Gastroesophageal sphincter (tissue), 4 donors: ENCODE measurements at regions not wholly inside any gene's neighbourhood (a gene's known extent, or its start where the extent isn't known, plus 50 kb on each side); places are given as distances from the start of the nearest gene placed in this dataset.

Experiments used
- ATAC-seq: fragments of 150-250 bp; one replicate; pipeline ENCODE4 v1.9.1; 2016; ENCODE audit warnings: mild to moderate bottlenecking, moderate library complexity
- H3K27ac ChIP-seq, 4 donors: fragments of 200-600 bp; sonication (generic) in 3 of 4; 1 replicate in 3 of 4; 2 replicates in 1 of 4; pipeline ENCODE4 v1.5.1; 2016 to 2019
- H3K27me3 ChIP-seq: fragments of 200-600 bp; sonication (generic); one replicate; pipeline ENCODE4 v1.5.1; 2019
- H3K36me3 ChIP-seq, 2 donors: fragments of 200-600 bp; sonication (generic); one replicate each; pipeline ENCODE4 v1.5.1; 2019; ENCODE audit warnings: control low read depth in 1 of 2
- H3K4me1 ChIP-seq, 3 donors: fragments of 200-600 bp; sonication (generic); 1 replicate in 2 of 3; 2 replicates in 1 of 3; pipeline ENCODE4 v1.5.1; 2016 to 2019; ENCODE audit warnings: control low read depth in 2 of 3
- H3K4me3 ChIP-seq, 2 donors: fragments of 200-600 bp; sonication (generic); one replicate each; pipeline ENCODE4 v1.5.1; 2019; ENCODE audit warnings: mild to moderate bottlenecking in 1 of 2, moderate library complexity in 1 of 2
- H3K9me3 ChIP-seq, 3 donors: fragments of 200-600 bp; sonication (generic); one replicate each; pipeline ENCODE4 v1.5.1; 2017 to 2019; ENCODE audit warnings: control low read depth in 2 of 3
- CTCF ChIP-seq, 4 experiments: fragments of 200-600 bp in 2 of 4; fragments of 450-650 bp in 2 of 4; sonication (generic) in 1 of 4; IDR thresholded peaks; one replicate each; pipeline ENCODE4 v1.5.1; 2017 to 2019; ENCODE audit warnings: antibody characterized with exemption in 4 of 4, mild to moderate bottlenecking in 2 of 4, moderate library complexity in 2 of 4
- EP300 ChIP-seq: sonication (generic); formaldehyde crosslinking; IDR thresholded peaks from one replicate; pipeline ENCODE4 v1.6.1; 2017; ENCODE audit warnings: antibody characterized with exemption, mild to moderate bottlenecking
- POLR2A ChIP-seq, 2 donors: fragments of 450-650 bp; IDR thresholded peaks; one replicate each; pipeline ENCODE4 v1.6.1; 2017; ENCODE audit warnings: antibody characterized with exemption in 2 of 2, mild to moderate bottlenecking in 2 of 2, moderate library complexity in 1 of 2
- POLR2AphosphoS5 ChIP-seq: sonication (generic); formaldehyde crosslinking; IDR thresholded peaks from one replicate; pipeline ENCODE4 v1.6.1; 2017; ENCODE audit warnings: antibody characterized with exemption
- WGBS, 2 donors: methylation state at CpG; one replicate each; pipeline ENCODE4 v1.1.5; 2018; ENCODE audit warnings: low coverage in 1 of 2; 5-methylcytosine and 5-hydroxymethylcytosine counted together

- 100% methylated on average over 2 to 3 of the region's 3 CpGs for WGBS, 2 donors
- H3K4me3 ChIP-seq = no peak overlapping the region
- H3K4me1 ChIP-seq = no peaks in the 10 kb centered on the region
- no peaks in the 10 kb centered on the region for H3K9me3 ChIP-seq
- no peak overlapping the region for H3K27ac ChIP-seq
- ATAC-seq = no peak
- TF ChIP-seq EP300 (no peak), POLR2AphosphoS5 (no peak), CTCF (IDR thresholded peaks at IDR 0.05) (no peak)
- no peaks in the 10 kb centered on the region for H3K27me3 ChIP-seq
- H3K36me3 ChIP-seq = no peaks in the 10 kb centered on the region
Observed at GRCh38 chr5:82754759-82755158, 322.4 kb downstream of the TMEM167A start.

- no peaks in the 10 kb centered on the region for H3K9me3 ChIP-seq
- TF ChIP-seq EP300 = no peak
- no peak for TF ChIP-seq POLR2A (IDR thresholded peaks at IDR 0.05)
- no peak for TF ChIP-seq POLR2AphosphoS5
- TF ChIP-seq CTCF (IDR thresholded peaks at IDR 0.05) = no peak
- no peak for ATAC-seq
- WGBS, 2 donors = 68 to 77% methylated on average over 2 to 3 of the region's 3 CpGs
- no peak overlapping the region for H3K4me3 ChIP-seq
- H3K27ac ChIP-seq = no peak overlapping the region
- H3K27me3 ChIP-seq = no peaks in the 10 kb centered on the region
- H3K4me1 ChIP-seq = peaks cover 0 to 1% (median 0%) of the 10 kb centered on the region in 3 donors
- no peaks in the 10 kb centered on the region for H3K36me3 ChIP-seq
Observed at GRCh38 chr5:82754036-82754746, 323.0 kb downstream of the TMEM167A start.

- H3K4me1 ChIP-seq = peaks cover 0 to 4% (median 0%) of the 10 kb centered on the region in 3 donors
- no peak for ATAC-seq
- 90% methylated on average over 1 of the region's 1 CpG; no CpG with 5 or more reads in 1 of the 2 donors for WGBS, 2 donors
- H3K36me3 ChIP-seq = no peaks in the 10 kb centered on the region
- no peaks in the 10 kb centered on the region for H3K9me3 ChIP-seq
- H3K27ac ChIP-seq = no peak overlapping the region
- TF ChIP-seq POLR2AphosphoS5 = no peak
- no peak for TF ChIP-seq POLR2A (IDR thresholded peaks at IDR 0.05)
- H3K4me3 ChIP-seq = no peak overlapping the region
- H3K27me3 ChIP-seq = no peaks in the 10 kb centered on the region
Observed at GRCh38 chr5:82753374-82753773, 323.8 kb downstream of the TMEM167A start.

- peaks cover 0 to 4% (median 0%) of the 10 kb centered on the region in 3 donors for H3K4me1 ChIP-seq
- ATAC-seq = no peak
- H3K27me3 ChIP-seq = no peaks in the 10 kb centered on the region
- TF ChIP-seq POLR2A (IDR thresholded peaks at IDR 0.05) (no peak), EP300 (no peak), POLR2AphosphoS5 (no peak), CTCF (IDR thresholded peaks at IDR 0.05) (no peak)
- H3K27ac ChIP-seq = no peak overlapping the region
- H3K36me3 ChIP-seq = no peaks in the 10 kb centered on the region
- no peaks in the 10 kb centered on the region for H3K9me3 ChIP-seq
- 50 to 56% methylated on average over 5 of the region's 5 CpGs for WGBS, 2 donors
- H3K4me3 ChIP-seq = no peak overlapping the region
Observed at GRCh38 chr5:82749461-82749820, 327.8 kb downstream of the TMEM167A start.

- Histone ChIP-seq H3K27ac (no peak overlapping the region), H3K4me3 (no peak overlapping the region)
Observed at GRCh38 chr5:82748688-82749460, 328.3 kb downstream of the TMEM167A start.

More at GRCh38 chr5:82748688-82749460, 328.3 kb downstream of the TMEM167A start:
- Histone ChIP-seq H3K4me1 (peaks cover 0 to 4% (median 0%) of the 10 kb centered on the region in 3 donors), H3K36me3 (no peaks in the 10 kb centered on the region), H3K9me3 (no peaks in the 10 kb centered on the region), H3K27me3 (no peaks in the 10 kb centered on the region)
- no peak for TF ChIP-seq POLR2AphosphoS5
- TF ChIP-seq EP300 = no peak
- TF ChIP-seq POLR2A (IDR thresholded peaks at IDR 0.05) = no peak
- no peak for TF ChIP-seq CTCF (IDR thresholded peaks at IDR 0.05)
- WGBS, 2 donors = 48 to 49% methylated on average over 7 to 8 of the region's 8 CpGs
- ATAC-seq = no peak
